ENCODE measurements at regions not wholly inside any gene's neighbourhood (a gene's known extent, or its start where the extent isn't known, plus 50 kb on each side); places are given as distances from the start of the nearest gene placed in this dataset.

DNA sequence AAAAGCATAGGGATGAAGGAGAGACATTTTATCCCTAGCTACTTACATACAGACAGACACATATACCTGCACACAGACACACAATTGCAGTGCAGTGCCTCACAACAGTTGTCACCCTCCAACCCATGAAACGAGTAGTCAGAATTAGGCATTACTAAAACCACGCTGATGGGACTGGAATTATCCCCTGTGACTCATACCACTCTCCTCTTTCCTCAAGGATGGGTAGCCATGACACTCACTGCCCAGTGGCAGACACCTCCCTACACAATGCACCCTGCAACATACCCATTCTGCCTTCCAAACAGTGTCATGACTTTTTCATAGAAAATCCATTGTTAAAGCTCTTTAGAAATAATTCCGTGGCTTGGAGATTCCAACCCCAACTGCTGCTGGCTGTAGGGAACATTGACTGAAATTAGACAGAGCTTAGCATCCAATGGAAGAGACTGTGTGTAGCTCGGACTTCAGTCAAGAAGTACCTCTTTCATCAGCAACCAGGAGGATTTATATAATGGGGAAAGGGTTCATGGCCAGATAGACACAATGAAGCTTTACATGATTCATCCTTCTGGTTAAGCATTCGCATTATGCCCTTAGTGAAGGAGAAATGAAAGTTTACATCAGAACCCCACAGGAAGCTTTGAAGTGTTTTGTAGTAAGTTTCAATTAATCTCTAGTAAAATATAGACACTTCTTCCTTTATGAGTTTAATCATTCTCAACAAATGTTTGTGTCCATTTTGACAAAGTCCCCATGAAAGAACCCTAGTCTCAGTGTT lies 155.2 kb downstream of the FBXO15 start:
- no peak overlapping the region for H4K91ac ChIP-seq (ENCODE audit: insufficient read length, low read depth, low read length)
- H3K14ac ChIP-seq (ENCODE audit: insufficient read depth, low read length) = no peak overlapping the region
- H4K8ac ChIP-seq (replicated peaks; ENCODE audit: insufficient read length, low read depth, low read length) = no peak overlapping the region
- Mint-ChIP-seq H3K27me3 (ENCODE audit: low read depth) (peaks cover 2% of the 10 kb centered on the region; the same call in 1 of the 2 replicates), H3K4me1 (peaks cover 8 to 9% of the 10 kb centered on the region in 2 experiments), H3K9me3 (peaks cover 18 to 23% of the 10 kb centered on the region in 2 experiments), H3K27ac (no peak overlapping the region; a peak in 1 of 7 replicates), H3K36me3 (ENCODE audit: insufficient read depth in 1 of 3, low read depth in 3 of 3) (peaks cover 11 to 17% (median 12%) of the 10 kb centered on the region in 3 experiments), H3K4me3 (no peak overlapping the region)
- H3K27me3 ChIP-seq (ENCODE audit: insufficient read depth, low read length) = no peaks in the 10 kb centered on the region
- H3T11ph ChIP-seq (ENCODE audit: low read length) = no peak overlapping the region
- H3K9ac ChIP-seq (ENCODE audit: extremely low read depth, insufficient read length, low read length) = no peak overlapping the region
- no peaks in the 10 kb centered on the region for H3K79me2 ChIP-seq (ENCODE audit: insufficient read depth, low read length)
- no peak overlapping the region for H2BK120ac ChIP-seq (ENCODE audit: low read depth, low read length, poor library complexity, severe bottlenecking)
- H2BK15ac ChIP-seq (ENCODE audit: low read depth, low read length) = no peak overlapping the region
- no peak overlapping the region for H2AFZ ChIP-seq (ENCODE audit: low read length)
- H2AK5ac ChIP-seq (ENCODE audit: insufficient read length, low read length) = no peak overlapping the region
- H2BK20ac ChIP-seq (ENCODE audit: low read depth, low read length, poor library complexity, severe bottlenecking) = no peak overlapping the region
- H3K23ac ChIP-seq (ENCODE audit: insufficient read length, low read depth, low read length) = no peak overlapping the region
- no peak overlapping the region for H4K5ac ChIP-seq (ENCODE audit: insufficient read length, low read depth, low read length)
- no peak overlapping the region for H3K4me2 ChIP-seq (ENCODE audit: insufficient read depth, insufficient read length, low read length)
- WGBS (ENCODE audit: extremely low coverage, insufficient read length, low lambda C conversion rate) = no CpG with 5 or more reads among the region's 5 CpGs
- peaks cover 3% of the 10 kb centered on the region for H3K9me3 ChIP-seq (ENCODE audit: control insufficient read depth, low read depth, low read length)
- no peaks in the 10 kb centered on the region for H3K23me2 ChIP-seq (ENCODE audit: insufficient read length, low read depth, low read length, poor library complexity, severe bottlenecking)
- H2BK12ac ChIP-seq (ENCODE audit: insufficient read length, low read depth, low read length) = no peak overlapping the region
- H3K18ac ChIP-seq (ENCODE audit: insufficient read length, low read depth, low read length) = no peak overlapping the region
- peaks cover 2% of the 10 kb centered on the region; the same call in 1 of the 2 replicates for H3K4me1 ChIP-seq (ENCODE audit: insufficient read depth, low read length)
- no peaks in the 10 kb centered on the region for H4K20me1 ChIP-seq (ENCODE audit: control insufficient read depth, insufficient read depth, insufficient read length)
- no peak overlapping the region for H3K56ac ChIP-seq (ENCODE audit: insufficient read length, low read depth, low read length)
- H3K79me1 ChIP-seq (ENCODE audit: insufficient read depth, low read depth, low read length, poor library complexity, severe bottlenecking) = no peaks in the 10 kb centered on the region
- no peak for DNase-seq
- no peak overlapping the region for H3K27ac ChIP-seq (ENCODE audit: insufficient read length, low read depth, low read length)
- no peak overlapping the region for H3K4ac ChIP-seq (ENCODE audit: low read depth, low read length)
- no peak overlapping the region for H2BK5ac ChIP-seq (ENCODE audit: insufficient read length, low read length)
- TF ChIP-seq, protein P1, sequence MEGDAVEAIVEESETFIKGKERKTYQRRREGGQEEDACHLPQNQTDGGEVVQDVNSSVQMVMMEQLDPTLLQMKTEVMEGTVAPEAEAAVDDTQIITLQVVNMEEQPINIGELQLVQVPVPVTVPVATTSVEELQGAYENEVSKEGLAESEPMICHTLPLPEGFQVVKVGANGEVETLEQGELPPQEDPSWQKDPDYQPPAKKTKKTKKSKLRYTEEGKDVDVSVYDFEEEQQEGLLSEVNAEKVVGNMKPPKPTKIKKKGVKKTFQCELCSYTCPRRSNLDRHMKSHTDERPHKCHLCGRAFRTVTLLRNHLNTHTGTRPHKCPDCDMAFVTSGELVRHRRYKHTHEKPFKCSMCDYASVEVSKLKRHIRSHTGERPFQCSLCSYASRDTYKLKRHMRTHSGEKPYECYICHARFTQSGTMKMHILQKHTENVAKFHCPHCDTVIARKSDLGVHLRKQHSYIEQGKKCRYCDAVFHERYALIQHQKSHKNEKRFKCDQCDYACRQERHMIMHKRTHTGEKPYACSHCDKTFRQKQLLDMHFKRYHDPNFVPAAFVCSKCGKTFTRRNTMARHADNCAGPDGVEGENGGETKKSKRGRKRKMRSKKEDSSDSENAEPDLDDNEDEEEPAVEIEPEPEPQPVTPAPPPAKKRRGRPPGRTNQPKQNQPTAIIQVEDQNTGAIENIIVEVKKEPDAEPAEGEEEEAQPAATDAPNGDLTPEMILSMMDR (conservative IDR thresholded peaks at IDR 0.05) = no peak

Measured in H9 (cell line).